ENCODE measurements at regions not wholly inside any gene's neighbourhood (a gene's known extent, or its start where the extent isn't known, plus 50 kb on each side); places are given as distances from the start of the nearest gene placed in this dataset.

DNA sequence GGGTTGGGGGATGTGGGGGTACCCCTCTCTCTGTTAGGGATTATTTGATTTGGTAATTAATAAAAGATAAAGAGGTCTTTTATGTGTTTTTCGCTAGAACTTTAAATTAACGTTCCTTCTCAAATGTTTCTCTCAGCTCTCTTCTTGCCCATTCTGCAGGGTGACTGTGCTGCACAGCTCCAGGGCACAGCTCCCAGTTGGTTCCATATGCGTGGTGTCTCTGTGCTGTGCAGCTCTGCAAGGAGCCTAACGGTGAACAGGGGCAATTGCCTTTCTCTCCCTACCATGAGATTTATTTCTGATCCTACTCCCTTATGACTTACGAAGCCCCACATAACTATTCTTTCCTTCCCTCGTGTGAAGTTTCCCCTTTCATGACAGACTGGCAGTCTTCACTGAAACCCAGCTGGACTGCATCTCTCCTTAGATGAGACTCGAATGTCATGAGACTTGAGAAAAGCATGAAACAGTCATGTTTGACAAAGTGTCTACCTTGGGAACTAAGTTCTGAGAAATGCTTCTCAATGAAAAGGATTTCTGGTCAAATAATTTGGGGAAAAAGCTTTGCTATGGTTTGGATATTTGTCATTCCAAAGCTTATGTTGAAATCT lies 50.2 kb upstream of the SPRY1 start:
- no peak overlapping the region for H3K27ac ChIP-seq (ENCODE audit: low read depth, low read length)

More for the DNA sequence above, 50.2 kb upstream of the SPRY1 start:
- H3K79me2 ChIP-seq (ENCODE audit: control insufficient read depth, low read length), result no peaks in the 10 kb centered on the region
- no peaks in the 10 kb centered on the region for H3K9me2 ChIP-seq (replicated peaks; ENCODE audit: control insufficient read depth, low read length)
- no peaks in the 10 kb centered on the region for H3F3A ChIP-seq (ENCODE audit: control insufficient read depth, insufficient read depth)
- H4K20me1 ChIP-seq (ENCODE audit: control insufficient read depth, insufficient read depth, low read depth, low read length), result no peaks in the 10 kb centered on the region
- no peak overlapping the region for H3K4me2 ChIP-seq (ENCODE audit: low read length)
- no peaks in the 10 kb centered on the region for H3K4me1 ChIP-seq (ENCODE audit: control insufficient read depth, low read length)
- H3K36me3 ChIP-seq (ENCODE audit: control insufficient read depth, low read length), result no peaks in the 10 kb centered on the region
- H3K27me3 ChIP-seq (ENCODE audit: control insufficient read depth, low read length), result 0 out of 2 replicates have a peak, but pooled peaks cover 2% of the 10 kb centered on the region
- no peak overlapping the region for H3K4me3 ChIP-seq (ENCODE audit: low read length)
- TF ChIP-seq EZH2phosphoT487 (IDR thresholded peaks at IDR 0.05; ENCODE audit: borderline replicate concordance, low read length), result no peak
- TF ChIP-seq, protein P1, sequence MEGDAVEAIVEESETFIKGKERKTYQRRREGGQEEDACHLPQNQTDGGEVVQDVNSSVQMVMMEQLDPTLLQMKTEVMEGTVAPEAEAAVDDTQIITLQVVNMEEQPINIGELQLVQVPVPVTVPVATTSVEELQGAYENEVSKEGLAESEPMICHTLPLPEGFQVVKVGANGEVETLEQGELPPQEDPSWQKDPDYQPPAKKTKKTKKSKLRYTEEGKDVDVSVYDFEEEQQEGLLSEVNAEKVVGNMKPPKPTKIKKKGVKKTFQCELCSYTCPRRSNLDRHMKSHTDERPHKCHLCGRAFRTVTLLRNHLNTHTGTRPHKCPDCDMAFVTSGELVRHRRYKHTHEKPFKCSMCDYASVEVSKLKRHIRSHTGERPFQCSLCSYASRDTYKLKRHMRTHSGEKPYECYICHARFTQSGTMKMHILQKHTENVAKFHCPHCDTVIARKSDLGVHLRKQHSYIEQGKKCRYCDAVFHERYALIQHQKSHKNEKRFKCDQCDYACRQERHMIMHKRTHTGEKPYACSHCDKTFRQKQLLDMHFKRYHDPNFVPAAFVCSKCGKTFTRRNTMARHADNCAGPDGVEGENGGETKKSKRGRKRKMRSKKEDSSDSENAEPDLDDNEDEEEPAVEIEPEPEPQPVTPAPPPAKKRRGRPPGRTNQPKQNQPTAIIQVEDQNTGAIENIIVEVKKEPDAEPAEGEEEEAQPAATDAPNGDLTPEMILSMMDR (IDR thresholded peaks at IDR 0.05; ENCODE audit: low read depth, low read length, poor library complexity, severe bottlenecking), result no peak
- H3K9me3 ChIP-seq (ENCODE audit: control insufficient read depth, insufficient read depth, low read length), result no peaks in the 10 kb centered on the region
